IPS-NIHi7 (cell line): ENCODE measurements at regions not wholly inside any gene's neighbourhood (a gene's known extent, or its start where the extent isn't known, plus 50 kb on each side); places are given as distances from the start of the nearest gene placed in this dataset.

ENCODE experiments used
- DNase-seq: peaks from one replicate; pipeline ENCODE4 v3.0.0; 2012; ENCODE audit warnings: mixed read lengths; ENCODE audit errors: extremely low spot score

- DNase-seq: no peak
These were observed 117.2 kb downstream of the TLE3 start for GRCh38 chr15:69980341-69981059.

- DNase-seq: no peak
These were observed 115.7 kb downstream of the TLE3 start for GRCh38 chr15:69982037-69982436.

- no peak for DNase-seq
These were observed 113.9 kb downstream of the TLE3 start for GRCh38 chr15:69983696-69984265.

GRCh38 chr15:69987492-69988489, 109.9 kb downstream of the TLE3 start:
- no peak for DNase-seq

GRCh38 chr15:69988541-69989225, 109.0 kb downstream of the TLE3 start:
- DNase-seq: no peak

- DNase-seq: no peak
These were observed 106.9 kb downstream of the TLE3 start for GRCh38 chr15:69990566-69991421.

- peak; percentile 29 for DNase-seq
These were observed 106.2 kb downstream of the TLE3 start for GRCh38 chr15:69991551-69991980.

GRCh38 chr15:69992348-69992747, 105.4 kb downstream of the TLE3 start:
- DNase-seq: no peak

GRCh38 chr15:69994429-69995205, 103.1 kb downstream of the TLE3 start:
- DNase-seq: no peak

- no peak for DNase-seq
These were observed 101.2 kb downstream of the TLE3 start for GRCh38 chr15:69996321-69997160.

GRCh38 chr15:69997161-69997485, 100.6 kb downstream of the TLE3 start:
- DNase-seq: no peak
